WTC11 (cell line): ENCODE measurements at regions not wholly inside any gene's neighbourhood (a gene's known extent, or its start where the extent isn't known, plus 50 kb on each side); places are given as distances from the start of the nearest gene placed in this dataset.

Experiments
- ERG ChIP-seq: fragments of 250-450 bp; sonication (Bioruptor Pico); IDR thresholded peaks from 2 replicates; pipeline ENCODE4 v1.8.0; 2021; ENCODE audit warnings: mild to moderate bottlenecking
- HMGA2 ChIP-seq: fragments of 250-450 bp; sonication (Bioruptor Pico); IDR thresholded peaks from 2 replicates; pipeline ENCODE4 v1.4.0; 2021; ENCODE audit warnings: mild to moderate bottlenecking, moderate library complexity
- ZNF263 ChIP-seq: sonication (generic); formaldehyde crosslinking; IDR thresholded peaks from 2 replicates; pipeline ENCODE4 v1.8.1; 2022; ENCODE audit warnings: low read depth, mild to moderate bottlenecking, moderate library complexity, missing genetic modification reagents
- TF ChIP-seq, protein P1 (sequence below): sonication (generic); formaldehyde crosslinking; IDR thresholded peaks from 2 replicates; pipeline ENCODE4 v1.8.0; 2022; ENCODE audit warnings: mild to moderate bottlenecking, missing genetic modification reagents
- TF ChIP-seq, protein P2 (sequence below): fragments of 200-600 bp; IDR thresholded peaks from 2 replicates; pipeline ENCODE4 v1.8.0; 2022; ENCODE audit warnings: antibody characterized with exemption
- TF ChIP-seq, protein P3 (sequence below): sonication (generic); formaldehyde crosslinking; conservative IDR thresholded peaks from 2 replicates; pipeline ENCODE4 v1.8.1; 2022; ENCODE audit warnings: mild to moderate bottlenecking, missing genetic modification reagents

- TF ChIP-seq HMGA2 (CRISPR knock-in tag) (no peak), ZNF263 (CRISPR knock-in tag) (no peak), ERG (CRISPR knock-in tag) (no peak)
- TF ChIP-seq, protein P1, sequence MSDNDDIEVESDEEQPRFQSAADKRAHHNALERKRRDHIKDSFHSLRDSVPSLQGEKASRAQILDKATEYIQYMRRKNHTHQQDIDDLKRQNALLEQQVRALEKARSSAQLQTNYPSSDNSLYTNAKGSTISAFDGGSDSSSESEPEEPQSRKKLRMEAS, result no peak
- TF ChIP-seq, protein P2, sequence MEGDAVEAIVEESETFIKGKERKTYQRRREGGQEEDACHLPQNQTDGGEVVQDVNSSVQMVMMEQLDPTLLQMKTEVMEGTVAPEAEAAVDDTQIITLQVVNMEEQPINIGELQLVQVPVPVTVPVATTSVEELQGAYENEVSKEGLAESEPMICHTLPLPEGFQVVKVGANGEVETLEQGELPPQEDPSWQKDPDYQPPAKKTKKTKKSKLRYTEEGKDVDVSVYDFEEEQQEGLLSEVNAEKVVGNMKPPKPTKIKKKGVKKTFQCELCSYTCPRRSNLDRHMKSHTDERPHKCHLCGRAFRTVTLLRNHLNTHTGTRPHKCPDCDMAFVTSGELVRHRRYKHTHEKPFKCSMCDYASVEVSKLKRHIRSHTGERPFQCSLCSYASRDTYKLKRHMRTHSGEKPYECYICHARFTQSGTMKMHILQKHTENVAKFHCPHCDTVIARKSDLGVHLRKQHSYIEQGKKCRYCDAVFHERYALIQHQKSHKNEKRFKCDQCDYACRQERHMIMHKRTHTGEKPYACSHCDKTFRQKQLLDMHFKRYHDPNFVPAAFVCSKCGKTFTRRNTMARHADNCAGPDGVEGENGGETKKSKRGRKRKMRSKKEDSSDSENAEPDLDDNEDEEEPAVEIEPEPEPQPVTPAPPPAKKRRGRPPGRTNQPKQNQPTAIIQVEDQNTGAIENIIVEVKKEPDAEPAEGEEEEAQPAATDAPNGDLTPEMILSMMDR, result no peak
- TF ChIP-seq, protein P3, sequence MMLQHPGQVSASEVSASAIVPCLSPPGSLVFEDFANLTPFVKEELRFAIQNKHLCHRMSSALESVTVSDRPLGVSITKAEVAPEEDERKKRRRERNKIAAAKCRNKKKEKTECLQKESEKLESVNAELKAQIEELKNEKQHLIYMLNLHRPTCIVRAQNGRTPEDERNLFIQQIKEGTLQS, result no peak
These were observed 132.2 kb downstream of the NKX6-1 start for GRCh38 chr4:84366907-84367306.
